ENCODE measurements at regions not wholly inside any gene's neighbourhood (a gene's known extent, or its start where the extent isn't known, plus 50 kb on each side); places are given as distances from the start of the nearest gene placed in this dataset.

DNA sequence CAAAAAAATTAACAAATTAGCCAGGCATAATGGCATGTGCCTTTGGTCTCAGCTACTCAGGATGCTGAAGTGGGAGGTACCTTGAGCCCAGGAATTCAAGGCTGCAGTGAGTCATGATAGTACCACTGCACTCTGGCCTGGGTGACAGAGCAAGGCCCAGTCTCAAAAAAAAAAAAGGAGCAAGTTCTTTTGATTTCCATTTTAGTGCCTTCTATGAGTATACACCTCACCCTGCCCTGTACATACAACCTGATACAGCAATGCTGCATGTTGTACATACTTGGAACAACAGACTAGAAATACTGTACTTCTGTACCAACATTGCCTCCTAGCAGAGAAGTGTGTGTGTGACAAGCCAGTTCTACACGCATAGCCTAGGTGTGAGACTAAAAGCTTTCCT lies 97.3 kb upstream of the CARMIL1 start:
- TF ChIP-seq, protein P1, sequence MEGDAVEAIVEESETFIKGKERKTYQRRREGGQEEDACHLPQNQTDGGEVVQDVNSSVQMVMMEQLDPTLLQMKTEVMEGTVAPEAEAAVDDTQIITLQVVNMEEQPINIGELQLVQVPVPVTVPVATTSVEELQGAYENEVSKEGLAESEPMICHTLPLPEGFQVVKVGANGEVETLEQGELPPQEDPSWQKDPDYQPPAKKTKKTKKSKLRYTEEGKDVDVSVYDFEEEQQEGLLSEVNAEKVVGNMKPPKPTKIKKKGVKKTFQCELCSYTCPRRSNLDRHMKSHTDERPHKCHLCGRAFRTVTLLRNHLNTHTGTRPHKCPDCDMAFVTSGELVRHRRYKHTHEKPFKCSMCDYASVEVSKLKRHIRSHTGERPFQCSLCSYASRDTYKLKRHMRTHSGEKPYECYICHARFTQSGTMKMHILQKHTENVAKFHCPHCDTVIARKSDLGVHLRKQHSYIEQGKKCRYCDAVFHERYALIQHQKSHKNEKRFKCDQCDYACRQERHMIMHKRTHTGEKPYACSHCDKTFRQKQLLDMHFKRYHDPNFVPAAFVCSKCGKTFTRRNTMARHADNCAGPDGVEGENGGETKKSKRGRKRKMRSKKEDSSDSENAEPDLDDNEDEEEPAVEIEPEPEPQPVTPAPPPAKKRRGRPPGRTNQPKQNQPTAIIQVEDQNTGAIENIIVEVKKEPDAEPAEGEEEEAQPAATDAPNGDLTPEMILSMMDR (CRISPR knock-in tag; IDR thresholded peaks at IDR 0.05), result no peak
- TF ChIP-seq ZSCAN29 (CRISPR knock-in tag; conservative IDR thresholded peaks at IDR 0.05), result no peak
- TF ChIP-seq, protein P2, sequence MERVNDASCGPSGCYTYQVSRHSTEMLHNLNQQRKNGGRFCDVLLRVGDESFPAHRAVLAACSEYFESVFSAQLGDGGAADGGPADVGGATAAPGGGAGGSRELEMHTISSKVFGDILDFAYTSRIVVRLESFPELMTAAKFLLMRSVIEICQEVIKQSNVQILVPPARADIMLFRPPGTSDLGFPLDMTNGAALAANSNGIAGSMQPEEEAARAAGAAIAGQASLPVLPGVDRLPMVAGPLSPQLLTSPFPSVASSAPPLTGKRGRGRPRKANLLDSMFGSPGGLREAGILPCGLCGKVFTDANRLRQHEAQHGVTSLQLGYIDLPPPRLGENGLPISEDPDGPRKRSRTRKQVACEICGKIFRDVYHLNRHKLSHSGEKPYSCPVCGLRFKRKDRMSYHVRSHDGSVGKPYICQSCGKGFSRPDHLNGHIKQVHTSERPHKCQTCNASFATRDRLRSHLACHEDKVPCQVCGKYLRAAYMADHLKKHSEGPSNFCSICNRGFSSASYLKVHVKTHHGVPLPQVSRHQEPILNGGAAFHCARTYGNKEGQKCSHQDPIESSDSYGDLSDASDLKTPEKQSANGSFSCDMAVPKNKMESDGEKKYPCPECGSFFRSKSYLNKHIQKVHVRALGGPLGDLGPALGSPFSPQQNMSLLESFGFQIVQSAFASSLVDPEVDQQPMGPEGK (CRISPR knock-in tag; IDR thresholded peaks at IDR 0.05), result no peak
- TF ChIP-seq, protein P3, sequence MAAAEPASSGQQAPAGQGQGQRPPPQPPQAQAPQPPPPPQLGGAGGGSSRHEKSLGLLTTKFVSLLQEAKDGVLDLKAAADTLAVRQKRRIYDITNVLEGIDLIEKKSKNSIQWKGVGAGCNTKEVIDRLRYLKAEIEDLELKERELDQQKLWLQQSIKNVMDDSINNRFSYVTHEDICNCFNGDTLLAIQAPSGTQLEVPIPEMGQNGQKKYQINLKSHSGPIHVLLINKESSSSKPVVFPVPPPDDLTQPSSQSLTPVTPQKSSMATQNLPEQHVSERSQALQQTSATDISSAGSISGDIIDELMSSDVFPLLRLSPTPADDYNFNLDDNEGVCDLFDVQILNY (CRISPR knock-in tag; conservative IDR thresholded peaks at IDR 0.05), result no peak
- TF ChIP-seq MED1 (CRISPR knock-in tag; IDR thresholded peaks at IDR 0.05), result no peak
- TF ChIP-seq ZNF383 (CRISPR knock-in tag; IDR thresholded peaks at IDR 0.05; ENCODE audit: borderline replicate concordance), result no peak
- TF ChIP-seq, protein P4, sequence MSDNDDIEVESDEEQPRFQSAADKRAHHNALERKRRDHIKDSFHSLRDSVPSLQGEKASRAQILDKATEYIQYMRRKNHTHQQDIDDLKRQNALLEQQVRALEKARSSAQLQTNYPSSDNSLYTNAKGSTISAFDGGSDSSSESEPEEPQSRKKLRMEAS (IDR thresholded peaks at IDR 0.05), result no peak
- TF ChIP-seq EZH2 (conservative IDR thresholded peaks at IDR 0.05; ENCODE audit: low read depth, low read length), result no peak
- TF ChIP-seq SUZ12 (IDR thresholded peaks at IDR 0.05; ENCODE audit: low read depth, low read length), result no peak
- TF ChIP-seq IKZF1 (IDR thresholded peaks at IDR 0.05), result no peak
